ENCODE measurements at regions not wholly inside any gene's neighbourhood (a gene's known extent, or its start where the extent isn't known, plus 50 kb on each side); places are given as distances from the start of the nearest gene placed in this dataset.

DNA sequence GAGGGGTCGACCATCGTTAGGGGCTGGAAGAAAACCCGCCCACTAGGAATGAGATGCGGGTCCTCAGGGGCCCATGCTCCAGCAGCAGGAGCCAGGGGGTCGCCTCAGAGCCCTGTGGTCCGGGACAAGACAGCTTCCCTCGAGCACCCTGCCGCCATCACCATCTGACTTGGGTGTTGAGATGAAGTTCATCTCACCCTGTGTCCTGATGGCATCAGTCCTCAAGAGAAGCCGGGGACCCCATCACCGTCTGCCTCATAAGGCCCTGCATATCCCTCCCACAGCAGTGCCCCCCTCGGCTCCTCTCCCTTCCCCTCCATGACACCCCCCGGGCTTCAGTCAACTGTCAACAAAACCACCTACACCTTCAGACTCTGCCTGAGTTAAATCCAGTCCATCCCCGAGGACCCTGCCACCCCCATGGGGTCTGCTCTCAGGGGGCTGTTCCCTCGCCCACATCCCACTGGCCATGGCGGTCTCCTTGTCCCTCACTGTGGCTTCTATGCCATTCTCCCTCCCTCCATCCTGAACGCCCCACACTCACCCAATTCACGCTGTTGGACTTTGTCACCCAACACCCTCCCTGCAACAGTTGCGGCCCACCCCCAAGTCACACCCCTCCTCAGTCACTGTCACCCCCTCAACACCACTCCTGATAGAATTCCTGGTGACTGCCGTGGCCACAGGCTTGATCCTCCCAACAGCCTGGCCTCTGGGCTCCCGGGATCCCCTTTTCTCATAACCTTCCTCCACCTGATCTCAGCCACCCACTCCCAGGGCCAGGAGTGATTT lies 87.7 kb upstream of the RTL6 start:
- H3K27me3 ChIP-seq = peaks cover 0 to 24% of the 10 kb centered on the region in 2 donors
- no peaks in the 10 kb centered on the region for H3K4me1 ChIP-seq
- TF ChIP-seq, protein P1, sequence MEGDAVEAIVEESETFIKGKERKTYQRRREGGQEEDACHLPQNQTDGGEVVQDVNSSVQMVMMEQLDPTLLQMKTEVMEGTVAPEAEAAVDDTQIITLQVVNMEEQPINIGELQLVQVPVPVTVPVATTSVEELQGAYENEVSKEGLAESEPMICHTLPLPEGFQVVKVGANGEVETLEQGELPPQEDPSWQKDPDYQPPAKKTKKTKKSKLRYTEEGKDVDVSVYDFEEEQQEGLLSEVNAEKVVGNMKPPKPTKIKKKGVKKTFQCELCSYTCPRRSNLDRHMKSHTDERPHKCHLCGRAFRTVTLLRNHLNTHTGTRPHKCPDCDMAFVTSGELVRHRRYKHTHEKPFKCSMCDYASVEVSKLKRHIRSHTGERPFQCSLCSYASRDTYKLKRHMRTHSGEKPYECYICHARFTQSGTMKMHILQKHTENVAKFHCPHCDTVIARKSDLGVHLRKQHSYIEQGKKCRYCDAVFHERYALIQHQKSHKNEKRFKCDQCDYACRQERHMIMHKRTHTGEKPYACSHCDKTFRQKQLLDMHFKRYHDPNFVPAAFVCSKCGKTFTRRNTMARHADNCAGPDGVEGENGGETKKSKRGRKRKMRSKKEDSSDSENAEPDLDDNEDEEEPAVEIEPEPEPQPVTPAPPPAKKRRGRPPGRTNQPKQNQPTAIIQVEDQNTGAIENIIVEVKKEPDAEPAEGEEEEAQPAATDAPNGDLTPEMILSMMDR (IDR thresholded peaks at IDR 0.05) = no peak
- TF ChIP-seq EP300 (IDR thresholded peaks at IDR 0.05) (no peak), POLR2A (IDR thresholded peaks at IDR 0.05) (no peak)
- no peaks in the 10 kb centered on the region for H3K36me3 ChIP-seq
- H3K9me3 ChIP-seq = peaks cover 0 to 17% (median 0%) of the 10 kb centered on the region in 4 donors
- no peak overlapping the region for H3K4me3 ChIP-seq
- WGBS, 2 donors = 76 to 80% methylated on average over 20 of the region's 20 CpGs
- H3K27ac ChIP-seq = no peak overlapping the region
- DNase-seq (ENCODE audit: low spot score in 2 of 2) = no peak

DNA sequence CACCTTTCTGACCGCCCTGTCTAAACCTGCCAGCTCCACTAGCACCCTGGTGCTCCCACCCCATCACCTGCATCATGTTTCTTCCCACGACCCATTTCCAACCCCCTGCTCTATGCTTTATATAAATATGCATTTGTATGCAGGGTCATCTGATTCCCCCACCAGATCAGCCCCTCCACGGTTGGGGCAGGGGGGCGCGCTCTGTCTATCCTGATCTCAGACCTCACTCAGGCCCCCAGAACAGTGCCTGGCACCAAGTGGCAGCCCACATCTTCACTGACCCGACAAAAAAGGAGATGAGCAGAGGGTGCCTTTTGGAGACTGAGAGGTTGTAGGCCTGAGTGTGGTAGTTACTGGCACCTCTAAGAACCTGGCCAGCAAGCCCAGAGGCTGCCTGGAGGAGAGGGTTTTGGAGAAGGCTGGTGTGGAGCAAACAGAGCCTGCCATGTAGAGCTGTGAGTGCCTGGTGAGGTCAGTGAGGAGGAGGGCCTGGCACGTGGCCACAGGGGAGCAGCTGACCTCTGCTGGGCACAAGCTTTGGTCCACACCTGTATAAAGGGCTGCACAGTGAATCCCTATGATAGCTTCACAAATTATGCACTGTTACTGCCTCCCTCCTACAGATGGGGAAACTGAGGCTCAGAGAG lies 86.3 kb upstream of the RTL6 start:
- H3K27me3 ChIP-seq = peaks cover 0 to 27% of the 10 kb centered on the region in 2 donors
- peaks cover 0 to 13% (median 0%) of the 10 kb centered on the region in 4 donors for H3K9me3 ChIP-seq
- no peaks in the 10 kb centered on the region for H3K4me1 ChIP-seq
- no peak overlapping the region for H3K4me3 ChIP-seq
- 75 to 79% methylated on average over 7 of the region's 7 CpGs for WGBS, 2 donors
- TF ChIP-seq EP300 (IDR thresholded peaks at IDR 0.05) (no peak), POLR2A (IDR thresholded peaks at IDR 0.05) (no peak)
- TF ChIP-seq, protein P1 (IDR thresholded peaks at IDR 0.05) = no peak
- H3K27ac ChIP-seq = no peak overlapping the region
- no peaks in the 10 kb centered on the region for H3K36me3 ChIP-seq
- no peak for DNase-seq (ENCODE audit: low spot score in 2 of 2)

DNA sequence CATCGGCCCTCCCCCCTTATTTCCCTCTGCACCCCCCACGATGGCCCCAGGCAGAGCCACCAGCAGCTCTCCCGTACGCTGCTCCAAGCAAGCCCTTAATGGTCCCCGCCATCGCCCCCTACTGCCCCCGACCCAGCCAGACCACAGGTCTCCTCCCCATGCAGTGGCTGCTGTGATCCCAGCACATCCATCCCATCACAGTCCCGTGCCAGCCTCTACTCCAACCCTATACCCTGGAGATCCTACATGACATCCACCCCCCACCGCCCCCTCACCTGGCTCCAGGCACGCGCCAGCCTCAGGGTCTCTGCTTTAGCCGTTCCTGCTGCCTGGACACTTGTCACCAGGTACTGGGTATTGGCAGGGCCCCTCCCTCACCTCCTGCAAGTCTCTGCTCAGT lies 85.8 kb upstream of the RTL6 start:
- H3K27me3 ChIP-seq = peaks cover 0 to 27% of the 10 kb centered on the region in 2 donors
- 42 to 61% methylated on average over 9 to 12 of the region's 12 CpGs for WGBS, 2 donors
- H3K4me1 ChIP-seq = no peaks in the 10 kb centered on the region
- peaks cover 0 to 12% (median 0%) of the 10 kb centered on the region in 4 donors for H3K9me3 ChIP-seq
- H3K36me3 ChIP-seq = no peaks in the 10 kb centered on the region
- TF ChIP-seq EP300 (IDR thresholded peaks at IDR 0.05) (no peak), POLR2A (IDR thresholded peaks at IDR 0.05) (no peak)
- TF ChIP-seq, protein P1 (IDR thresholded peaks at IDR 0.05) = no peak
- H3K4me3 ChIP-seq = no peak overlapping the region
- DNase-seq (ENCODE audit: low spot score in 2 of 2) = no peak
- no peak overlapping the region for H3K27ac ChIP-seq

DNA sequence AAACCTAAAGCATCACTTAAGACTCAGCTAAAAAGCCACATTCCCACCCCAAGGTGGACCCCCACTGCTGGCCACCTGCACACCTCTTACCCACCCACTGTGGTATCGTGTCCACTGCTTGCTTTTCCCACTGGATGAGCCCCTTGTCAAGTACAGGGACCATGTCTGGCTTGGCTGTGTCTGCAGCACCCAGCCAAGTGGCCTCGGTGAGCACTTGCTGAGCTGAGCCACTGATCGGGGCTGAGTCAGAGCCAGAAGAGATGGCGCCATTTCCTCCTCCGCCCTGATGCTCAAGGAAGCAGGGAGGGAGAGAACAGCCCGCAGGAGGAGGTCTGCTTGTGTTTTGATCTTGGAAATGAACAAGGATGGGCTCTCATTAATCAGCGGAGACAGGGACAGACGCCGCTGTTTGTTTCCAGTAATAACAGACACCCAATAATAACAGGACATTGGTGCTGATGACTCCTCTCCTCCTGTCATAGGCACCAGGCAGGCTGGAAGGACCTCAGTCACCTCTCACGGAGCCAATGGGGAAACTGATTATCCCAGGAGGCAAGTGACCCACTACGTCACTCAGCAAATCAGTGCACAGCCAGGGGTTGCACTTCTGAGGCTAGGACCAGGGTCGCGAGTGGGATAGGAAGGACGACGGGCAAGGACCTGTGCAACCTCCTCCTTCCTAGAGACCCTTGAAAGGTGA lies 85.2 kb upstream of the RTL6 start:
- no peak overlapping the region for H3K27ac ChIP-seq
- no peak overlapping the region for H3K4me3 ChIP-seq
- WGBS, 2 donors = 52 to 69% methylated on average over 15 of the region's 15 CpGs
- DNase-seq (ENCODE audit: low spot score in 2 of 2) = no peak
- no peak for TF ChIP-seq POLR2A (IDR thresholded peaks at IDR 0.05)
- no peak for TF ChIP-seq EP300 (IDR thresholded peaks at IDR 0.05)
- TF ChIP-seq, protein P1 (IDR thresholded peaks at IDR 0.05) = no peak
- H3K36me3 ChIP-seq = no peaks in the 10 kb centered on the region
- no peaks in the 10 kb centered on the region for H3K4me1 ChIP-seq
- peaks cover 0 to 12% (median 0%) of the 10 kb centered on the region in 4 donors for H3K9me3 ChIP-seq
- H3K27me3 ChIP-seq = peaks cover 0 to 27% of the 10 kb centered on the region in 2 donors

Measured in tibial nerve (tissue), 4 donors.